CD4-positive, alpha-beta T cell (primary cell): ENCODE measurements at regions not wholly inside any gene's neighbourhood (a gene's known extent, or its start where the extent isn't known, plus 50 kb on each side); places are given as distances from the start of the nearest gene placed in this dataset.
"Not testable (repeated sequence)": the region's sequence is repeated elsewhere in the genome, so short reads cannot be mapped to it uniquely, and the experiment has no call there.

Experiments used
- ATAC-seq: fragments of 200-7000 bp; cut with Tn5 transposase; one replicate; pipeline ENCODE4 v1.10.0; 2022; ENCODE audit warnings: mild to moderate bottlenecking; ENCODE audit not compliant: poor library complexity
- CTCF ChIA-PET: fragments of 350-600 bp; sonication (Branson Sonifier 250); formaldehyde crosslinking; loops from one replicate; lab custom pipeline; 2021; ENCODE audit warnings: antibody characterized with exemption, inconsistent platforms; lab: Charles Lee
- POLR2A ChIA-PET: fragments of 350-600 bp; sonication (Branson Sonifier 250); formaldehyde crosslinking; loops from one replicate; lab custom pipeline; 2021; ENCODE audit warnings: antibody characterized with exemption, inconsistent platforms; lab: Charles Lee
- DNase-seq, 14 experiments: peaks; one replicate each; pipeline ENCODE4 v3.0.0-alpha.2; 2013 to 2020; ENCODE audit warnings: mixed read lengths in 2 of 14
- H3K27ac ChIP-seq, 2 donors: one replicate each; pipeline versions ENCODE4 v1.5.1 to v1.7.0; 2013; ENCODE audit warnings: low read length in 2 of 2, low read depth in 1 of 2, mild to moderate bottlenecking in 1 of 2
- H3K27me3 ChIP-seq, 2 experiments: 1 replicate in 1 of 2; 2 replicates in 1 of 2; pipeline versions ENCODE4 v1.6.1 to v1.7.0; 2013; ENCODE audit warnings: low read length in 2 of 2, control low read depth in 1 of 2, mild to moderate bottlenecking in 1 of 2, moderate library complexity in 1 of 2; ENCODE audit not compliant: insufficient read depth in 2 of 2, control insufficient read depth in 1 of 2
- H3K36me3 ChIP-seq: one replicate; pipeline ENCODE4 v1.6.1; 2013; ENCODE audit warnings: low read length, control low read depth; ENCODE audit not compliant: insufficient read depth
- H3K4me1 ChIP-seq: one replicate; pipeline ENCODE4 v1.6.1; 2013; ENCODE audit warnings: low read length, control low read depth; ENCODE audit not compliant: insufficient read depth
- H3K4me3 ChIP-seq: one replicate; pipeline ENCODE4 v1.5.1; 2013; ENCODE audit warnings: mild to moderate bottlenecking, low read length, moderate library complexity
- H3K9me3 ChIP-seq, 2 experiments: 1 replicate in 1 of 2; 2 replicates in 1 of 2; pipeline versions ENCODE4 v1.6.1 to v1.7.0; 2013; ENCODE audit warnings: low read length in 2 of 2, mild to moderate bottlenecking in 2 of 2, control low read depth in 1 of 2, moderate library complexity in 1 of 2; ENCODE audit not compliant: control insufficient read depth in 1 of 2, insufficient read depth in 1 of 2
- H3K27ac Mint-ChIP-seq: one replicate; pipeline ENCODE4 v1.8.0; 2020; ENCODE audit warnings: mixed read lengths
- H3K27me3 Mint-ChIP-seq: one replicate; pipeline ENCODE4 v1.8.0; 2021; ENCODE audit warnings: mixed read lengths
- H3K36me3 Mint-ChIP-seq: one replicate; pipeline ENCODE4 v1.8.0; 2021; ENCODE audit warnings: low read depth, mixed read lengths
- H3K4me1 Mint-ChIP-seq: one replicate; pipeline ENCODE4 v1.8.0; 2021; ENCODE audit warnings: low read depth, mixed read lengths
- H3K4me3 Mint-ChIP-seq: one replicate; pipeline ENCODE4 v1.8.0; 2020; ENCODE audit warnings: mild to moderate bottlenecking, mixed read lengths
- H3K9me3 Mint-ChIP-seq: one replicate; pipeline ENCODE4 v1.8.0; 2020; ENCODE audit warnings: mixed read lengths
- CTCF ChIP-seq: fragments of 200-600 bp; IDR thresholded peaks from one replicate; pipeline ENCODE4 v1.8.0; 2022; ENCODE audit warnings: antibody characterized with exemption, mild to moderate bottlenecking
- intact Hi-C, 2 experiments: fragments of 100-400 bp; cut with DNase I in 1 of 2; cut with micrococcal nuclease in 1 of 2; formaldehyde crosslinking; loops; one replicate each; pipeline versions ENCODE4 v1.15.1 to v1.9.0; 2023 to 2025; cut with DNase I, micrococcal nuclease

GRCh38 chr4:97432551-97432950 is 710.7 kb downstream of the STPG2 start:
- Mint-ChIP-seq H3K27me3 (no peaks in the 10 kb centered on the region), H3K36me3 (no peaks in the 10 kb centered on the region), H3K4me1 (no peaks in the 10 kb centered on the region), H3K9me3 (peaks cover 22% of the 10 kb centered on the region), H3K4me3 (no peak overlapping the region), H3K27ac (no peak overlapping the region)
- Histone ChIP-seq H3K9me3 (peaks cover 0 to 5% of the 10 kb centered on the region in 2 experiments), H3K27me3 (no peaks in the 10 kb centered on the region), H3K4me3 (no peak overlapping the region), H3K36me3 (no peaks in the 10 kb centered on the region), H3K4me1 (no peaks in the 10 kb centered on the region), H3K27ac (no peak overlapping the region)
- intact Hi-C loops = no loop called here
- ChIA-PET CTCF (no interaction called here), POLR2A (no interaction called here)
- ATAC-seq (no peak), DNase-seq (no peak)
- no peak for TF ChIP-seq CTCF

GRCh38 chr4:97437998-97438705 is 705.1 kb downstream of the STPG2 start:
- H3K9me3 Mint-ChIP-seq, H3K36me3 Mint-ChIP-seq, H3K27ac Mint-ChIP-seq, H3K4me1 Mint-ChIP-seq, H3K4me3 ChIP-seq, intact Hi-C loops, H3K27me3 Mint-ChIP-seq, H3K27ac ChIP-seq, POLR2A ChIA-PET, H3K4me3 Mint-ChIP-seq, H3K36me3 ChIP-seq, DNase-seq, H3K27me3 ChIP-seq, H3K4me1 ChIP-seq, ATAC-seq, CTCF ChIA-PET: not testable (repeated sequence)
- H3K9me3 ChIP-seq = peaks cover 0 to 14% of the 10 kb centered on the region in 2 experiments

GRCh38 chr4:97453186-97453585 is 690.1 kb downstream of the STPG2 start:
- no peak overlapping the region for H3K4me3 Mint-ChIP-seq
- no peak overlapping the region for H3K27ac ChIP-seq
- H3K4me1 ChIP-seq = no peaks in the 10 kb centered on the region
- no peak overlapping the region for H3K27ac Mint-ChIP-seq
- ATAC-seq (no peak), DNase-seq (no peak)
- CTCF ChIA-PET = no interaction called here
- POLR2A ChIA-PET = no interaction called here
- H3K9me3 ChIP-seq = peaks cover 0 to 30% of the 10 kb centered on the region in 2 experiments
- intact Hi-C loops = no loop called here
- no peaks in the 10 kb centered on the region for H3K4me1 Mint-ChIP-seq
- H3K27me3 Mint-ChIP-seq = no peaks in the 10 kb centered on the region
- no peaks in the 10 kb centered on the region for H3K27me3 ChIP-seq
- no peaks in the 10 kb centered on the region for H3K36me3 ChIP-seq
- peaks cover 9% of the 10 kb centered on the region for H3K9me3 Mint-ChIP-seq
- H3K4me3 ChIP-seq = no peak overlapping the region
- H3K36me3 Mint-ChIP-seq = no peaks in the 10 kb centered on the region
- no peak for TF ChIP-seq CTCF

- DNase-seq (no peak), ATAC-seq (no peak)
- Histone ChIP-seq H3K36me3 (no peaks in the 10 kb centered on the region), H3K27ac (no peak overlapping the region), H3K27me3 (no peaks in the 10 kb centered on the region), H3K4me3 (no peak overlapping the region), H3K4me1 (no peaks in the 10 kb centered on the region), H3K9me3 (peaks cover 0 to 31% of the 10 kb centered on the region in 2 experiments)
- intact Hi-C loops = no loop called here
- TF ChIP-seq CTCF = no peak
- Mint-ChIP-seq H3K9me3 (peaks cover 2% of the 10 kb centered on the region), H3K4me1 (no peaks in the 10 kb centered on the region), H3K36me3 (no peaks in the 10 kb centered on the region), H3K4me3 (no peak overlapping the region), H3K27ac (no peak overlapping the region), H3K27me3 (no peaks in the 10 kb centered on the region)
- POLR2A ChIA-PET = no interaction called here
- CTCF ChIA-PET = no interaction called here
These were observed 686.0 kb downstream of the STPG2 start for GRCh38 chr4:97457253-97457652.
